ENCODE measurements at regions not wholly inside any gene's neighbourhood (a gene's known extent, or its start where the extent isn't known, plus 50 kb on each side); places are given as distances from the start of the nearest gene placed in this dataset.

DNA sequence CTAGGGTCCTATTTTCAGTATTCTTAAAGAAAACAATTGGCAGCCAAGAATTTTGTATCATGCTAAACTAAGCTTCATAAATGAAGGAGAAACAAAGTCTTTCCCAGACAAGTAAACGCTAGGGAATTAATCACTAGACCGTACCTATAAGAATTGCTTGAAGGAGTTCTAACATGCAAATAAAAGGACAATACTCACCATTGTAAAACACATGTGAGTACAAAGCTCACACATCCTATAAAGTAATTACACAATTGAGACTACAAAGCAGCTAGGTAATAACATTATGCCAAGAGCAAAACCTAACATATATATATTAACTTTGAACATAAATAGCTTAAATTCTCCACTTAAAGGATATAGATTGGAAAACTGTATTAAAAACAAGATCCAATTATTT is 147.4 kb downstream of the FAM83B start:
- no peak for TF ChIP-seq POLR2AphosphoS5 (IDR thresholded peaks at IDR 0.05; ENCODE audit: low read depth, low read length)
- no peak for TF ChIP-seq CTCF (IDR thresholded peaks at IDR 0.05 in 2 of 3, conservative IDR thresholded peaks at IDR 0.05 in 1 of 3; ENCODE audit: borderline replicate concordance in 1 of 3, insufficient read depth in 1 of 3, low read depth in 2 of 3, low read length in 2 of 3)
- TF ChIP-seq, protein P1, sequence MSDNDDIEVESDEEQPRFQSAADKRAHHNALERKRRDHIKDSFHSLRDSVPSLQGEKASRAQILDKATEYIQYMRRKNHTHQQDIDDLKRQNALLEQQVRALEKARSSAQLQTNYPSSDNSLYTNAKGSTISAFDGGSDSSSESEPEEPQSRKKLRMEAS (IDR thresholded peaks at IDR 0.05), result no peak
- TF ChIP-seq JUND (IDR thresholded peaks at IDR 0.05), result no peak
- TF ChIP-seq EZH2phosphoT487 (IDR thresholded peaks at IDR 0.05; ENCODE audit: borderline replicate concordance), result no peak
- no peak for TF ChIP-seq POLR2A (IDR thresholded peaks at IDR 0.05; ENCODE audit: borderline replicate concordance, extremely low read depth, insufficient read depth, insufficient read length)
- TF ChIP-seq SIN3A (IDR thresholded peaks at IDR 0.05; ENCODE audit: low read depth), result no peak
- TF ChIP-seq CEBPB (IDR thresholded peaks at IDR 0.05; ENCODE audit: low read depth), result no peak

Data from HCT116 (cell line).